K562 (cell line): ENCODE measurements at regions not wholly inside any gene's neighbourhood (a gene's known extent, or its start where the extent isn't known, plus 50 kb on each side); places are given as distances from the start of the nearest gene placed in this dataset.

ENCODE experiments used
- ATAC-seq: fragments of 200-7000 bp; cut with Tn5 transposase; 3 replicates; pipeline ENCODE4 v1.9.1; 2020; ENCODE audit warnings: moderate library complexity
- BruUV-seq: library from RNA; stranded (reverse); fragments of 400-500 nt; replicated peaks from 2 replicates; lab custom pipeline; 2021; lab: Mats Ljungman, UMichigan
- CTCF ChIA-PET: fragments of 300-600 bp; formaldehyde crosslinking; extraction: SDS; loops from one replicate; lab custom pipeline; 2021; ENCODE audit warnings: low intra/inter-chr PET ratio; lab: Yijun Ruan, JAX
- POLR2A ChIA-PET: fragments of 300-600, 350-650 bp; sonication (Branson Sonifier 250); formaldehyde crosslinking; extraction: SDS; loops from one replicate; lab custom pipeline; 2021; ENCODE audit warnings: antibody characterized with exemption, inconsistent platforms; lab: Yijun Ruan, JAX
- DNase-seq, 4 experiments: peaks; one replicate each; pipeline versions ENCODE4 v3.0.0 to v3.0.0-alpha.2; 2011 to 2018; ENCODE audit warnings: low spot score in 3 of 4, mixed read lengths in 3 of 4; ENCODE audit errors: extremely low read depth in 1 of 4
- FAIRE-seq: peaks from 2 replicates; lab custom pipeline; 2011; peaks lifted over from hg19 to GRCh38; lab: Jason Lieb, UNC
- H2AFZ ChIP-seq: 2 replicates; pipeline ENCODE4 v1.6.0; 2011; ENCODE audit warnings: low read depth, low read length, control low read depth, inconsistent platforms
- H3K27ac ChIP-seq: fragments of 200-600 bp; 3 replicates; pipeline ENCODE4 v1.8.0; 2011; ENCODE audit warnings: low read depth, mild to moderate bottlenecking, control low read depth, inconsistent platforms, low read length, moderate library complexity, mixed read lengths; ENCODE audit errors: extremely low read depth
- H3K27me3 ChIP-seq, 2 experiments: fragments of 300-600 bp in 1 of 2; 2 replicates in 1 of 2; 3 replicates in 1 of 2; pipeline versions ENCODE4 v1.6.0 to v1.8.0; 2011; ENCODE audit warnings: inconsistent platforms in 2 of 2, low read length in 2 of 2, mild to moderate bottlenecking in 1 of 2, mixed read lengths in 1 of 2, moderate library complexity in 1 of 2; ENCODE audit not compliant: control insufficient read depth in 2 of 2, insufficient read depth in 2 of 2
- H3K36me3 ChIP-seq: fragments of 300-600 bp; 3 replicates; pipeline ENCODE4 v1.8.0; 2011; ENCODE audit warnings: mild to moderate bottlenecking, low read length, inconsistent platforms; ENCODE audit not compliant: control insufficient read depth, insufficient read depth
- H3K4me1 ChIP-seq, 2 experiments: fragments of 200-600 bp in 1 of 2; replicated peaks in 1 of 2; 2 replicates in 1 of 2; 3 replicates in 1 of 2; pipeline versions ENCODE4 v1.5.1 to v1.8.0; 2011; ENCODE audit warnings: inconsistent platforms in 2 of 2, low read length in 2 of 2, mild to moderate bottlenecking in 1 of 2, mixed read lengths in 1 of 2, moderate library complexity in 1 of 2; ENCODE audit not compliant: control insufficient read depth in 2 of 2, insufficient read depth in 2 of 2
- H3K4me2 ChIP-seq: 2 replicates; pipeline ENCODE4 v1.6.1; 2011; ENCODE audit warnings: low read length, control low read depth, inconsistent platforms, mixed read lengths; ENCODE audit not compliant: insufficient read depth
- H3K4me3 ChIP-seq: fragments of 200-600 bp; sonication (generic), shearing (Covaris generic); 2 replicates; pipeline ENCODE4 v1.5.1; 2016; ENCODE audit warnings: control low read depth, inconsistent platforms
- H3K79me2 ChIP-seq: fragments of 200-600 bp; 3 replicates; pipeline ENCODE4 v1.8.0; 2011; ENCODE audit warnings: low read length, inconsistent platforms; ENCODE audit not compliant: control insufficient read depth, insufficient read depth
- H3K9ac ChIP-seq, 2 experiments: 2 replicates each; pipeline versions ENCODE4 v1.6.0 to v1.6.1; 2011; ENCODE audit warnings: low read depth in 2 of 2, low read length in 2 of 2, control low read depth in 1 of 2, inconsistent platforms in 1 of 2, mild to moderate bottlenecking in 1 of 2, mixed read lengths in 1 of 2; ENCODE audit not compliant: insufficient read depth in 1 of 2
- H3K9me1 ChIP-seq: one replicate; pipeline ENCODE4 v1.6.0; 2011; ENCODE audit warnings: inconsistent platforms, mild to moderate bottlenecking, low read length, moderate library complexity; ENCODE audit not compliant: control insufficient read depth, insufficient read depth
- H3K9me3 ChIP-seq: replicated peaks from 2 replicates; pipeline ENCODE4 v1.5.1; 2011; ENCODE audit warnings: low read depth, low read length, inconsistent platforms; ENCODE audit not compliant: control insufficient read depth, insufficient read depth
- H4K20me1 ChIP-seq: replicated peaks from 2 replicates; pipeline ENCODE4 v1.6.1; 2011; ENCODE audit warnings: low read length, inconsistent platforms, mixed read lengths; ENCODE audit not compliant: control insufficient read depth, insufficient read depth
- DIDO1 ChIP-seq: fragments of 450-650 bp; IDR thresholded peaks from 2 replicates; pipeline ENCODE4 v1.6.1; 2016; ENCODE audit warnings: low read depth, missing biosample characterization, missing genetic modification characterization
- DLX4 ChIP-seq: fragments of 250-450 bp; sonication (Bioruptor Pico); IDR thresholded peaks from 2 replicates; pipeline ENCODE4 v1.6.1; 2021; ENCODE audit warnings: mild to moderate bottlenecking
- ELF1 ChIP-seq: fragments of 200-800 bp; sonication (Bioruptor generic); IDR thresholded peaks from 2 replicates; pipeline ENCODE4 v1.6.1; 2016; ENCODE audit warnings: missing genetic modification characterization, missing compliant biosample characterization
- EWSR1 ChIP-seq: fragments of 450-650 bp; IDR thresholded peaks from 2 replicates; pipeline ENCODE4 v1.6.1; 2018; ENCODE audit warnings: borderline replicate concordance, mild to moderate bottlenecking, low read depth, moderate library complexity; ENCODE audit not compliant: partially characterized antibody
- POLR2H ChIP-seq: IDR thresholded peaks from 2 replicates; pipeline ENCODE4 v1.6.1; 2016; ENCODE audit warnings: missing genetic modification characterization, low read depth, mild to moderate bottlenecking, control low read depth, missing compliant biosample characterization, moderate library complexity
- RHOXF2B ChIP-seq: fragments of 250-450 bp; sonication (Bioruptor Pico); conservative IDR thresholded peaks from 2 replicates; pipeline ENCODE4 v1.5.1; 2021
- SUPT5H ChIP-seq: fragments of 450-650 bp; IDR thresholded peaks from 2 replicates; pipeline ENCODE4 v1.6.1; 2016
- TBP ChIP-seq: optimal IDR thresholded peaks from 2 replicates; pipeline ENCODE3; 2011; ENCODE audit warnings: low read depth, low read length, improper control_type of control experiment
- VEZF1 ChIP-seq: fragments of 200-800 bp; sonication (Bioruptor generic); IDR thresholded peaks from 2 replicates; pipeline ENCODE4 v1.6.1; 2017; ENCODE audit warnings: missing genetic modification characterization, missing compliant biosample characterization
- ZFP36 ChIP-seq: fragments of 150-350 bp; IDR thresholded peaks from 2 replicates; pipeline ENCODE4 v1.6.1; 2018; ENCODE audit warnings: low read length, low read depth; ENCODE audit not compliant: partially characterized antibody
- ZNF507 ChIP-seq: conservative IDR thresholded peaks from 2 replicates; pipeline ENCODE4 v1.6.1; 2017; ENCODE audit warnings: missing genetic modification characterization, missing compliant biosample characterization
- WGBS: fragments of 100-300 bp; shearing (Covaris generic); methylation state at CpG from one replicate; pipeline ENCODE4 v1.1.6; 2016; ENCODE audit warnings: low coverage, mixed read lengths; ENCODE audit not compliant: insufficient coverage; ENCODE audit errors: missing lambda C conversion rate; 5-methylcytosine and 5-hydroxymethylcytosine counted together
- in situ Hi-C: fragments of 300-500 bp; cut with MboI; formaldehyde crosslinking; loops from 4 replicates; pipeline ENCODE4 v1.15.0; 2018; ENCODE audit warnings: inconsistent platforms, mixed read lengths
- intact Hi-C: fragments of 100-400 bp; cut with micrococcal nuclease; formaldehyde crosslinking; loops from 2 replicates; pipeline ENCODE4 v1.14.2; 2022
- TF ChIP-seq, protein P1 (sequence below): fragments of 250-450 bp; sonication (Bioruptor Pico); IDR thresholded peaks from 2 replicates; pipeline ENCODE4 v1.4.0; 2020; ENCODE audit warnings: mild to moderate bottlenecking, moderate library complexity
- TF ChIP-seq, protein P2 (sequence below): sonication (generic); formaldehyde crosslinking; IDR thresholded peaks from 2 replicates; pipeline ENCODE4 v1.8.0; 2023; ENCODE audit warnings: mild to moderate bottlenecking, missing genetic modification reagents
- TF ChIP-seq, protein P3 (sequence below): fragments of 250-450 bp; sonication (Bioruptor Pico); IDR thresholded peaks from 2 replicates; pipeline ENCODE4 v1.5.1; 2021; ENCODE audit warnings: mild to moderate bottlenecking

DNA sequence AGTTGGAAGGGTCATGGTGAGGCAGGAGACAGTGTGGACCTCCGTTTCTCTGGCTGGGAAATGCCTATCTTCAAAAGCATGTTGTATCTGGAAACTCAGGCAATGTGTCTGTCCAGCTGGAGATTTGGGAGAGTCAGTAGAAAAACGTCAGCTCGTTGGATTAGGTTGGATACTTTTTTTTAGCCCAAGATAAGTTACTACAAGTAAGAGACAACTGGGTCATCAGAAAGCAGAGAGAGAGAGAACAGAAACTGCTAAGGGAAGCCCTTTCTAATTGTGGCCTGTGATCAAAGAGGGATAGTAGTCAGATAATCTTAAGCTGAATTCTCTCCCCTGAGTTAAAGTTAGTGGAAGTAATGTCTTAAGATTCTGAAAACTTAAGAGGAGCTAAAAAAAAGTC is 78.9 kb upstream of the ZNF280D start (continued):
- TF ChIP-seq, protein P1, sequence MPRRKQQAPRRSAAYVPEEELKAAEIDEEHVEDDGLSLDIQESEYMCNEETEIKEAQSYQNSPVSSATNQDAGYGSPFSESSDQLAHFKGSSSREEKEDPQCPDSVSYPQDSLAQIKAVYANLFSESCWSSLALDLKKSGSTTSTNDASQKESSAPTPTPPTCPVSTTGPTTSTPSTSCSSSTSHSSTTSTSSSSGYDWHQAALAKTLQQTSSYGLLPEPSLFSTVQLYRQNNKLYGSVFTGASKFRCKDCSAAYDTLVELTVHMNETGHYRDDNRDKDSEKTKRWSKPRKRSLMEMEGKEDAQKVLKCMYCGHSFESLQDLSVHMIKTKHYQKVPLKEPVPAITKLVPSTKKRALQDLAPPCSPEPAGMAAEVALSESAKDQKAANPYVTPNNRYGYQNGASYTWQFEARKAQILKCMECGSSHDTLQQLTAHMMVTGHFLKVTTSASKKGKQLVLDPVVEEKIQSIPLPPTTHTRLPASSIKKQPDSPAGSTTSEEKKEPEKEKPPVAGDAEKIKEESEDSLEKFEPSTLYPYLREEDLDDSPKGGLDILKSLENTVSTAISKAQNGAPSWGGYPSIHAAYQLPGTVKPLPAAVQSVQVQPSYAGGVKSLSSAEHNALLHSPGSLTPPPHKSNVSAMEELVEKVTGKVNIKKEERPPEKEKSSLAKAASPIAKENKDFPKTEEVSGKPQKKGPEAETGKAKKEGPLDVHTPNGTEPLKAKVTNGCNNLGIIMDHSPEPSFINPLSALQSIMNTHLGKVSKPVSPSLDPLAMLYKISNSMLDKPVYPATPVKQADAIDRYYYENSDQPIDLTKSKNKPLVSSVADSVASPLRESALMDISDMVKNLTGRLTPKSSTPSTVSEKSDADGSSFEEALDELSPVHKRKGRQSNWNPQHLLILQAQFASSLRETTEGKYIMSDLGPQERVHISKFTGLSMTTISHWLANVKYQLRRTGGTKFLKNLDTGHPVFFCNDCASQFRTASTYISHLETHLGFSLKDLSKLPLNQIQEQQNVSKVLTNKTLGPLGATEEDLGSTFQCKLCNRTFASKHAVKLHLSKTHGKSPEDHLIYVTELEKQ (CRISPR knock-in tag) = no peak
- TF ChIP-seq VEZF1 = no peak

DNA sequence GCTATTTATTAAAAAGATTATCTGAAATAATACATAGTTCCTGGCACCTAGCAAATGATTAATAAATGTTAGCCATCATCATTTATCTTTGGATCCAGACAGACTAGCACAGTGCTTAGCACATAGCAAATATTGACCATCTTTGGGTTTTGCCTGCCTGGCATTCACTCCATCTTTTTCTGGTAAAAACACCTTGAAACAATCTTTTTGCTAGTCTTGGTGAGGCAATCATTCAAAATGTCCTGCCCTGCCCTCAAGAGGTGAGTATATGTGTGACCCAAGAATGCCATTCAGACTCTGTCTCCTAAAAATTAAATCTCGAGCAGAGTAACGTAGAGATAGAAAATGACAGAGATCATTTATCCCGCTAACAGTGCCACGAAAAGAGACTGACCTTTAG is 78.3 kb upstream of the ZNF280D start:
- FAIRE-seq (no peak), ATAC-seq (no peak), DNase-seq (no peak)
- Histone ChIP-seq H3K4me2 (no peak overlapping the region), H3K27ac (no peak overlapping the region), H3K27me3 (no peaks in the 10 kb centered on the region), H3K9me3 (peaks cover 7% of the 10 kb centered on the region; the same call in 1 of the 2 replicates), H2AFZ (peak overlapping the region; percentile 67; the same call in 1 of the 2 replicates), H4K20me1 (no peaks in the 10 kb centered on the region), H3K9ac (no peak overlapping the region), H3K9me1 (no peaks in the 10 kb centered on the region), H3K4me3 (no peak overlapping the region), H3K36me3 (no peaks in the 10 kb centered on the region), H3K4me1 (peaks cover 0 to 13% of the 10 kb centered on the region in 2 experiments; a peak in 3 of 5 replicates), H3K79me2 (no peaks in the 10 kb centered on the region)
- CTCF ChIA-PET = no interaction called here
- intact Hi-C loops = no loop called here
- WGBS = 78% methylated on average over 4 of the region's 4 CpGs
- no TSS peak for BruUV-seq
- POLR2A ChIA-PET = no interaction called here
- in situ Hi-C loops = loop anchor here (25.0 kb wide), 1 partner anchor 324 kb away; no protein-coding TSS in a partner anchor
- TF ChIP-seq DIDO1 (tag) (no peak), ZNF507 (no peak), ELF1 (tag) (no peak), SUPT5H (no peak), POLR2H (tag) (no peak), DLX4 (no peak), RHOXF2B (CRISPR knock-in tag) (no peak), ZFP36 (no peak), EWSR1 (no peak), TBP (no peak)
- TF ChIP-seq, protein P2, sequence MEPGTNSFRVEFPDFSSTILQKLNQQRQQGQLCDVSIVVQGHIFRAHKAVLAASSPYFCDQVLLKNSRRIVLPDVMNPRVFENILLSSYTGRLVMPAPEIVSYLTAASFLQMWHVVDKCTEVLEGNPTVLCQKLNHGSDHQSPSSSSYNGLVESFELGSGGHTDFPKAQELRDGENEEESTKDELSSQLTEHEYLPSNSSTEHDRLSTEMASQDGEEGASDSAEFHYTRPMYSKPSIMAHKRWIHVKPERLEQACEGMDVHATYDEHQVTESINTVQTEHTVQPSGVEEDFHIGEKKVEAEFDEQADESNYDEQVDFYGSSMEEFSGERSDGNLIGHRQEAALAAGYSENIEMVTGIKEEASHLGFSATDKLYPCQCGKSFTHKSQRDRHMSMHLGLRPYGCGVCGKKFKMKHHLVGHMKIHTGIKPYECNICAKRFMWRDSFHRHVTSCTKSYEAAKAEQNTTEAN (CRISPR knock-in tag) = no peak
- TF ChIP-seq, protein P3, sequence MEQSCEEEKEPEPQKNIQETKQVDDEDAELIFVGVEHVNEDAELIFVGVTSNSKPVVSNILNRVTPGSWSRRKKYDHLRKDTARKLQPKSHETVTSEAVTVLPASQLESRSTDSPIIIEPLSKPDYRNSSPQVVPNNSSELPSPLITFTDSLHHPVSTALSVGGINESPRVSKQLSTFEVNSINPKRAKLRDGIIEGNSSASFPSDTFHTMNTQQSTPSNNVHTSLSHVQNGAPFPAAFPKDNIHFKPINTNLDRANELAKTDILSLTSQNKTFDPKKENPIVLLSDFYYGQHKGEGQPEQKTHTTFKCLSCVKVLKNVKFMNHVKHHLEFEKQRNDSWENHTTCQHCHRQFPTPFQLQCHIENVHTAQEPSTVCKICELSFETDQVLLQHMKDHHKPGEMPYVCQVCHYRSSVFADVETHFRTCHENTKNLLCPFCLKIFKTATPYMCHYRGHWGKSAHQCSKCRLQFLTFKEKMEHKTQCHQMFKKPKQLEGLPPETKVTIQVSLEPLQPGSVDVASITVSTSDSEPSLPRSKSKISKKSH = no peak
